HL-60 (cell line): ENCODE measurements at regions not wholly inside any gene's neighbourhood (a gene's known extent, or its start where the extent isn't known, plus 50 kb on each side); places are given as distances from the start of the nearest gene placed in this dataset.

Experiments
- GABPA ChIP-seq: IDR thresholded peaks from 2 replicates; pipeline ENCODE4 v1.6.1; 2012; ENCODE audit warnings: low read depth
- POLR2AphosphoS5 ChIP-seq: IDR thresholded peaks from 2 replicates; pipeline ENCODE4 v1.6.1; 2012; ENCODE audit warnings: low read depth
- SPI1 ChIP-seq: IDR thresholded peaks from 2 replicates; pipeline ENCODE4 v1.6.1; 2012; ENCODE audit warnings: low read depth, mild to moderate bottlenecking, borderline replicate concordance
- TF ChIP-seq, protein P1 (sequence below): IDR thresholded peaks from one replicate; pipeline ENCODE4 v1.5.1; 2011; ENCODE audit warnings: low read length, control low read depth, inconsistent platforms; ENCODE audit not compliant: insufficient read depth
- TF ChIP-seq, protein P2 (sequence below): IDR thresholded peaks from 2 replicates; pipeline ENCODE4 v1.6.1; 2012; ENCODE audit warnings: low read depth; ENCODE audit not compliant: insufficient replicate concordance

DNA sequence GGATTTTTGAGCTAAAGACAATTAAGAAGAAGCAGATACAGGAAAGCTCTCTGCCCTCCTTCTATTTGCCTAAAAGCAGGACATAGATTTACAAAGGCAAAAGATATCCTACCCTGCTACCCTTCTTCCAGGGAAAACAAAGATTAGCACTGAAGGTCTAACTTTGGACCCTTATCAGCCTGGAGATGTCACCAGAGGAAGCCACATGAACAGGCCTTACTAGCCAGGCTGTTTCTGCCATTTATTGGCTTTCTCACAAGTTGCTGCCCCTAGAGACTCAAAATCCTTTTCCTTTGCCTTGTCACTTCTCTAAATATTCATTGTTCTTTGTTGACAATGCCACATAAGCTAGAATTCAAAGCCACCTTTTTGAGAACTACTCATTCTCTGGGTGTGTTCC lies 147.3 kb downstream of the B3GNT2 start:
- TF ChIP-seq, protein P1, sequence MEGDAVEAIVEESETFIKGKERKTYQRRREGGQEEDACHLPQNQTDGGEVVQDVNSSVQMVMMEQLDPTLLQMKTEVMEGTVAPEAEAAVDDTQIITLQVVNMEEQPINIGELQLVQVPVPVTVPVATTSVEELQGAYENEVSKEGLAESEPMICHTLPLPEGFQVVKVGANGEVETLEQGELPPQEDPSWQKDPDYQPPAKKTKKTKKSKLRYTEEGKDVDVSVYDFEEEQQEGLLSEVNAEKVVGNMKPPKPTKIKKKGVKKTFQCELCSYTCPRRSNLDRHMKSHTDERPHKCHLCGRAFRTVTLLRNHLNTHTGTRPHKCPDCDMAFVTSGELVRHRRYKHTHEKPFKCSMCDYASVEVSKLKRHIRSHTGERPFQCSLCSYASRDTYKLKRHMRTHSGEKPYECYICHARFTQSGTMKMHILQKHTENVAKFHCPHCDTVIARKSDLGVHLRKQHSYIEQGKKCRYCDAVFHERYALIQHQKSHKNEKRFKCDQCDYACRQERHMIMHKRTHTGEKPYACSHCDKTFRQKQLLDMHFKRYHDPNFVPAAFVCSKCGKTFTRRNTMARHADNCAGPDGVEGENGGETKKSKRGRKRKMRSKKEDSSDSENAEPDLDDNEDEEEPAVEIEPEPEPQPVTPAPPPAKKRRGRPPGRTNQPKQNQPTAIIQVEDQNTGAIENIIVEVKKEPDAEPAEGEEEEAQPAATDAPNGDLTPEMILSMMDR, result no peak
- TF ChIP-seq, protein P2, sequence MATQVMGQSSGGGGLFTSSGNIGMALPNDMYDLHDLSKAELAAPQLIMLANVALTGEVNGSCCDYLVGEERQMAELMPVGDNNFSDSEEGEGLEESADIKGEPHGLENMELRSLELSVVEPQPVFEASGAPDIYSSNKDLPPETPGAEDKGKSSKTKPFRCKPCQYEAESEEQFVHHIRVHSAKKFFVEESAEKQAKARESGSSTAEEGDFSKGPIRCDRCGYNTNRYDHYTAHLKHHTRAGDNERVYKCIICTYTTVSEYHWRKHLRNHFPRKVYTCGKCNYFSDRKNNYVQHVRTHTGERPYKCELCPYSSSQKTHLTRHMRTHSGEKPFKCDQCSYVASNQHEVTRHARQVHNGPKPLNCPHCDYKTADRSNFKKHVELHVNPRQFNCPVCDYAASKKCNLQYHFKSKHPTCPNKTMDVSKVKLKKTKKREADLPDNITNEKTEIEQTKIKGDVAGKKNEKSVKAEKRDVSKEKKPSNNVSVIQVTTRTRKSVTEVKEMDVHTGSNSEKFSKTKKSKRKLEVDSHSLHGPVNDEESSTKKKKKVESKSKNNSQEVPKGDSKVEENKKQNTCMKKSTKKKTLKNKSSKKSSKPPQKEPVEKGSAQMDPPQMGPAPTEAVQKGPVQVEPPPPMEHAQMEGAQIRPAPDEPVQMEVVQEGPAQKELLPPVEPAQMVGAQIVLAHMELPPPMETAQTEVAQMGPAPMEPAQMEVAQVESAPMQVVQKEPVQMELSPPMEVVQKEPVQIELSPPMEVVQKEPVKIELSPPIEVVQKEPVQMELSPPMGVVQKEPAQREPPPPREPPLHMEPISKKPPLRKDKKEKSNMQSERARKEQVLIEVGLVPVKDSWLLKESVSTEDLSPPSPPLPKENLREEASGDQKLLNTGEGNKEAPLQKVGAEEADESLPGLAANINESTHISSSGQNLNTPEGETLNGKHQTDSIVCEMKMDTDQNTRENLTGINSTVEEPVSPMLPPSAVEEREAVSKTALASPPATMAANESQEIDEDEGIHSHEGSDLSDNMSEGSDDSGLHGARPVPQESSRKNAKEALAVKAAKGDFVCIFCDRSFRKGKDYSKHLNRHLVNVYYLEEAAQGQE, result no peak
- no peak for TF ChIP-seq POLR2AphosphoS5
- no peak for TF ChIP-seq GABPA
- TF ChIP-seq SPI1, result no peak
